Activated T-cell treated with anti-CD3 and anti-CD28 coated beads, Interleukin-2, amount 50 U/mL, for 4 hours (primary cell): ENCODE measurements at regions not wholly inside any gene's neighbourhood (a gene's known extent, or its start where the extent isn't known, plus 50 kb on each side); places are given as distances from the start of the nearest gene placed in this dataset.

Experiments used
- ATAC-seq, 2 donors: fragments of 200-7000 bp; cut with Tn5 transposase; one replicate each; pipeline ENCODE4 v1.10.0; 2021
- DNase-seq: peaks from one replicate; pipeline ENCODE4 v3.0.0-alpha.2; 2020
- H3K27me3 Mint-ChIP-seq: one replicate; pipeline ENCODE4 v1.8.0; 2021; ENCODE audit warnings: low read depth, mixed read lengths
- H3K36me3 Mint-ChIP-seq: one replicate; pipeline ENCODE4 v1.8.0; 2022; ENCODE audit warnings: mixed read lengths; ENCODE audit not compliant: insufficient read depth
- H3K4me1 Mint-ChIP-seq: one replicate; pipeline ENCODE4 v1.8.0; 2021; ENCODE audit warnings: low read depth, mixed read lengths
- H3K4me3 Mint-ChIP-seq: one replicate; pipeline ENCODE4 v1.8.0; 2021; ENCODE audit warnings: mild to moderate bottlenecking, moderate library complexity, mixed read lengths
- H3K9me3 Mint-ChIP-seq: one replicate; pipeline ENCODE4 v1.8.0; 2021; ENCODE audit warnings: mixed read lengths

DNA sequence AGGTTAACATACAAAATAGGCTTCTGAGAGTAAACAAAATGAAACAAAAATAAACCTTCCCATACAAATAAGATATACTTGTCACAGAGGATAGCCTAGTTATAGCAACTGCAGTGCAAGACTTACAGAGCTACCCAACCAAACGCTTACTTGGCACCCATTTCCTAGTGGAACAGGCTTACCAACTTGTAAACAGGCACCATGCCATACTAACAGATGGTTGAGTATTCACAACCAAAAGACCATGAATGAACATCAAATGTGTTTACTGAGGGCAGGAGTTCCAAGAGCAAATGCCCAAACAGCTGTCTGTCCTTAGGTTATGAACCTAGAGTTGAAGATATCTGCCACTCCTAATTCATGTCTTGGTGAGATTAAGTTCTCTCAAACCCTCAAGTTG lies 2629.2 kb downstream of the PCDH7 start:
- DNase-seq: no peak
- no peaks in the 10 kb centered on the region for H3K4me1 Mint-ChIP-seq
- H3K9me3 Mint-ChIP-seq: peaks cover 5% of the 10 kb centered on the region
- ATAC-seq: no peak
- no peaks in the 10 kb centered on the region for H3K36me3 Mint-ChIP-seq
- H3K27me3 Mint-ChIP-seq: no peaks in the 10 kb centered on the region
- no peak overlapping the region for H3K4me3 Mint-ChIP-seq

DNA sequence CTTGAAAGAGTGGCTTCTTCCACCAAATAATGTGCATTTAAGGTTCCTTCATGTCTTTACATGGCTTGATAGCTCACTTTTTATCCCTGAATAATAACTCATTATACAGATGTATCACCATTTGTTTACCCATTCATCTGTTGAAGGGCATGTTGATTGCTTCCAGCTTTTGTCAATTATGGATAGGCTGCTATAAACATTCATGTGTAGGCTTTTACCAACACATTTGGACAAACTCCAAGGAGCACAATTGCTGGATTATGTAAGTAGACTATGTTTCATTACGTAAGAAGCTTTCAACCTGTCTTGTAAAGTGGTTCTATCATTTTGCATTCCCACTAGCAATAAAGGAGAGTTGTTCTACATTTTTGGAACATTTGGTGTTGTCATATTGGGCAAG lies 2637.0 kb downstream of the PCDH7 start:
- no peaks in the 10 kb centered on the region for H3K36me3 Mint-ChIP-seq
- H3K9me3 Mint-ChIP-seq: peaks cover 11% of the 10 kb centered on the region
- DNase-seq (no peak), ATAC-seq (no peak)
- no peaks in the 10 kb centered on the region for H3K27me3 Mint-ChIP-seq
- H3K4me3 Mint-ChIP-seq: no peak overlapping the region
- no peaks in the 10 kb centered on the region for H3K4me1 Mint-ChIP-seq

DNA sequence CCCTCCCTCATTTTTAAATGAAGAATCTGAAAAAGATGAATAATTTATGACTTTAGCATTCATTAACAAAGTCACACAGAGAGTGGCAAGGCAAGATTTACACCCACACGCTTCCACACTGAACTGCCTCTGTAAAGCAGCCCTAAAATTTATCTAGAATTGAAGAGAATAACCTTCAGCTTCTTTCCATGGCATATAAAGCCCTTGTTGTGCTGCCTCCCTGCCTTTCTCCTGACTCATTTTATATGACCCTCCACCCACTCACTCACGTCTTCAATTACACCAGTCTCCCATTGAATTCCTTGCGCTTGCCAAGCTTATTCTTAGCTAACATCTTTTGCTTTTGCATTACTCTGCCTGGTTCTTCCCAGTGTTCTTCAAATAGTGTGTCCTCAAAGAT lies 2649.3 kb downstream of the PCDH7 start:
- ATAC-seq (no peak), DNase-seq (no peak)
- H3K9me3 Mint-ChIP-seq: peaks cover 28% of the 10 kb centered on the region
- H3K4me3 Mint-ChIP-seq: no peak overlapping the region
- H3K36me3 Mint-ChIP-seq: no peaks in the 10 kb centered on the region
- no peaks in the 10 kb centered on the region for H3K4me1 Mint-ChIP-seq
- no peaks in the 10 kb centered on the region for H3K27me3 Mint-ChIP-seq

DNA sequence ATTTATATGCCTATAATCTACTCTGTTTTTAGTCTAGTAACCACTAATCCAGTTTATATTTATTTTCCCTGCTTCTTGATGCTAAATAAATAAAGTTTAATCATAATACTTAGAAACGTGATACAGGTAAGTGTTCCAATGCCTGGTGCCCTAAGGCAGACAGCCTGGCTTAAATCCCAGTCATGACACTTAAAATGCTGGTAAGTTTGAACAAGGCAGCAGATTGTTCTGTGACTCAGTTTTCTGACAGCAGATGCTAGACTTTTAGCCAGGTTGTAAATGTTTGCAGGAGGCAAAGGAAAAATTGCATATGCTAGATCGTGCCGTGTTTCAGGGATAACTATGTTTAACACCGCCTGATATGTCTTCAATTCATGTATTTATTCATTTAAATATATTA lies 2661.6 kb downstream of the PCDH7 start:
- H3K36me3 Mint-ChIP-seq: no peaks in the 10 kb centered on the region
- H3K27me3 Mint-ChIP-seq: no peaks in the 10 kb centered on the region
- H3K4me1 Mint-ChIP-seq: no peaks in the 10 kb centered on the region
- no peak overlapping the region for H3K4me3 Mint-ChIP-seq
- DNase-seq (no peak), ATAC-seq (no peak)
- peaks cover 30% of the 10 kb centered on the region for H3K9me3 Mint-ChIP-seq

DNA sequence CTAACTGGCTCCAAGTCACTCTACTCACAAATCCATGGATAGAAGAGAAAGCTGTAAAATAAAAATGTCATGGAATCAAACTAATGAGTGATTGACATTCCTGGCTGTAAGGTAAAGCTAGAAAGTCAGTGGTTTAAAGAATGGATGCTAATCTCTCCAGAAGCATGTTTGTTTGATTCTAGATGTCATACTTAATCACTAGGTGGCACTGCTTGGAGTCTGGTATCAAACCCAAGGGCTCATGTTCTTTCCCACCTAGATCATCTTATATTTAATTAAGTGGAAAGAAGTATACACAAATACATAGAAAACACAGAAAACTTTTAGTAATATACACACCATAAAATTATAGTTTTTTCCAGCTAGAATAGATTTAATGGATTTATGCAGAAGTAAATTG lies 2666.6 kb downstream of the PCDH7 start:
- no peaks in the 10 kb centered on the region for H3K4me1 Mint-ChIP-seq
- no peaks in the 10 kb centered on the region for H3K27me3 Mint-ChIP-seq
- H3K36me3 Mint-ChIP-seq: no peaks in the 10 kb centered on the region
- DNase-seq (no peak), ATAC-seq (no peak)
- peaks cover 27% of the 10 kb centered on the region for H3K9me3 Mint-ChIP-seq
- H3K4me3 Mint-ChIP-seq: no peak overlapping the region

DNA sequence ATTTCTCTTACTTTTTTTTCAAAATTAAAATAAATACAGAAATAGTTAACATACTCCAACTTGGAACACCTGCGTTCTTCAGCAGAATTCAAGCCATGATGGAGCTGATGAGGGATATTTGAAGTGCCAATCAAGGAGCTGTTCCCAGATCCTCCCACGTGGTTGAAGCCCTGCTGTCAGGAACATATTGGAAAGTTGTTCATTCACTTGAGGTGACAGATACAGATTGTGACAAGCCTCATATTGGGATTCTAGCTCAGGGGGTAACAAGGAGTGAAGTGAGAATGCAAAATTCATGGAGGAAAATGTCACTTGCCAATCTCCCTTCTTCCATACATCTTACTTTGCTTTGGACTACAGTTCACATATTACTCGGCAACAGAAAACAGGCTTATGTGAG lies 2670.8 kb downstream of the PCDH7 start:
- DNase-seq (no peak), ATAC-seq (no peak)
- H3K4me3 Mint-ChIP-seq: no peak overlapping the region
- no peaks in the 10 kb centered on the region for H3K27me3 Mint-ChIP-seq
- H3K4me1 Mint-ChIP-seq: no peaks in the 10 kb centered on the region
- H3K9me3 Mint-ChIP-seq: peaks cover 7% of the 10 kb centered on the region
- H3K36me3 Mint-ChIP-seq: no peaks in the 10 kb centered on the region

DNA sequence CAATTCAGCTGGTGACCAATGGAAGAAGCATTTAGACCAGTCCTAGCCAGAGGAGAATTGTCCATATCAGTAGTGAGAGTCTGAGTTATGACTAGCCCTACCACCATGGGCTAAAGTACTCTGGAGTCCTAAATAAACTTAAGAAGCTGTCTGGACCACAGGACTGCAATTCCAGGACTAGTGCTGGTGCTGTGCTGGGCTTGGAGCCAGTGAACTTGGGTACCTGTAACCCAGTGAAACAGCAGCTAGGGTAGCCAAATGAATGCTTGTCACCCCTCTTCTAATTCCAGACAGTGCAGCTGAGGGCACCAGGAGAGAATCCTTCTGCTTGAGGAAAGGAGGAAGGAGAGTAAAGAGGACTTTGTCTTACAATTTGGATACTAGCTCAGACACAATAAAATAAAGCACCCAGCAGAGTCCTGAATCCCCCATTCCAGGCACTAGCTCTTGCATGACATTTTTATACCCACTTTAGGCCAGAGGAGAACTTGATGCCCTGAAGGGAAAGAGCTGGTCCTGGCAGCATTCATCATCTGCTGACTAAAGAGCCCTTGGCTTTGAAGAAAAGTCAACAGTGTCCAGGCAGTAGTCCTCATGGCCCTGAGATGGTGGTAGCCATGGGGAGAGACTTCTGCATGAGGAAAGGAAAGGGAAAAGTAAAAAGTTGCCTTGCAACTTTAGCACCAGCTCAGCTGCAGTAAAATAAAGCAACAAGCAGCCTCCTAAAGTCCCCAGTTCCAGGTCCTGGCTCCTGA lies 2675.7 kb downstream of the PCDH7 start:
- no peak for DNase-seq
- Mint-ChIP-seq H3K4me1 (no peaks in the 10 kb centered on the region), H3K27me3 (no peaks in the 10 kb centered on the region), H3K9me3 (peaks cover 16% of the 10 kb centered on the region), H3K4me3 (no peak overlapping the region), H3K36me3 (no peaks in the 10 kb centered on the region)
- ATAC-seq: no peak

DNA sequence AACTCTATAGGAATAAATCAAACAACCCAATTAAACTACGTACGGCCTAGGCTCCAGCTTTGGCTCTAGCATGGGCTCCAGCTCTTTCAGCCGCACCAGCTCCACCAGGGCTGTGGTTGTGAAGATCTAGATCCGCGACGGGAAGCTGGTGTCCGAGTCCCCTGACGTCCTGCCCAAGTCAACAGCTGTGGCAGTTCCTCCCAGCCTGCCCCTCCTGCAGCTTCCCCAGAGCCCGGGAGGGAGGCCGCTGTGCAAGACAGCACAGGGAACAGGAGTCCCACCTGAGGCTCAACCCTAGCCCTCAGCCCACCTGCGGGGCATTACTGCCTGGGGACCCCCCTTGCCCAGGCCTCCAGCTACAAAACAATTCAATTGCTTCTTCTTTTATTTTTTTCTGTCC lies 2680.3 kb downstream of the PCDH7 start:
- Mint-ChIP-seq H3K4me1 (no peaks in the 10 kb centered on the region), H3K4me3 (no peak overlapping the region), H3K27me3 (no peaks in the 10 kb centered on the region), H3K9me3 (peaks cover 25% of the 10 kb centered on the region), H3K36me3 (no peaks in the 10 kb centered on the region)
- ATAC-seq (no peak), DNase-seq (no peak)

DNA sequence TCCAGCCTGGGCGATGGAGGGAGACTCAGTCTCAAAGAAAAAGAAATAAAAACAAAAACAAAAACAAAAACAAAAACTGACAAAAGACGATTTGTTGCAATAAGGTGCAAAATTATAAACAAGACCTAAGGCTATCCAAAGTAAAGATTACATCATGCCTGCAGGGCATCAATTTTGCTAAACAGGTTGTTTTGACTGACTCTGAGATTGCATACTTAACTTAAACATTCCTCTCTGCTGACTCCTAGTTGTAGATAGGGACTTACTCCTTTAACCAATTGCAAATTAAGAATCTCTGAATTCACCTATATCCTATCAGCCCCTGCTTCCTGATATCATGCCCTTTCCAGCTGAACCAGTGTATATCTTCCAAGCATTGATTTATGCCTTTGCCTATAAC lies 2687.3 kb downstream of the PCDH7 start:
- Mint-ChIP-seq H3K36me3 (no peaks in the 10 kb centered on the region), H3K9me3 (peaks cover 26% of the 10 kb centered on the region), H3K4me3 (no peak overlapping the region), H3K27me3 (no peaks in the 10 kb centered on the region), H3K4me1 (no peaks in the 10 kb centered on the region)
- ATAC-seq (no peak), DNase-seq (no peak)

DNA sequence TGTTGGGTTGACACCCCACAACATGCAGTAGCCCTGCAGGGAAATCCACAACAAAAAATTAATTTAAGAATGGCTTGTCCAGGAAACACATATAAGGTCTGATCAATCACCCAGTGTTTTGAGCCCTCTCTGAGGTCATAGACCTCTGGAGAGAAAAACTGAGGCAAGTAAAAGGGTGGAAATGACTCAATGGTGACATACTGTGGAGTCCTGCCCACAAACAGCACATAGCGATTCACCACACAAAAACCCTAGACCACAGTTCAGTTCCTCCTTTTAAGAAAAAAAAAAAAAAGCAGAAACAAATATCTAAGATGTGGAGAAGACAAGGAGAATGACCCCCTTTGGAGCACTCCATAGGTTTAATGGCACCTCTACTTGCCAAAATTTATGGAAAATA lies 2691.0 kb downstream of the PCDH7 start:
- Mint-ChIP-seq H3K4me3 (no peak overlapping the region), H3K9me3 (peaks cover 20% of the 10 kb centered on the region), H3K4me1 (no peaks in the 10 kb centered on the region), H3K36me3 (no peaks in the 10 kb centered on the region), H3K27me3 (no peaks in the 10 kb centered on the region)
- DNase-seq (no peak), ATAC-seq (no peak)

DNA sequence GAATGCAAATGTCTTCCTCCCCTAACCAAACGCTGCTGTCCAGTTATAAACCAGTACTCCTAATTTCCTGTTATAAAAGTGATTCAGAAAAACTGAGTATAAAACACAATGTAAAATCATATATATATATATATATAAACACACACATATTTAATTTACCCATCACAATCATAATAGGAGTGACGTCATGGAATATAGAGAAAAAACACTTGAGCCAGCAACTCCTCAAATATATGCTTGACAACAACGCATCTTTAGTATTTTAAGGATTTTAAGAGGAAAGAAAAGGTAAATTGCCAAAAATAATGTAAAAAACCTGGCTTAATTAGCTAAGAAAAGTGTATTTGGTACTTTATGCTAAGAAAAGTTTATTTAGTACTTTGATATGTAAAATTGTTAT lies 2701.7 kb downstream of the PCDH7 start:
- no peak for DNase-seq
- ATAC-seq: no peak
- Mint-ChIP-seq H3K36me3 (no peaks in the 10 kb centered on the region), H3K9me3 (peaks cover 9% of the 10 kb centered on the region), H3K27me3 (no peaks in the 10 kb centered on the region), H3K4me3 (no peak overlapping the region), H3K4me1 (no peaks in the 10 kb centered on the region)

DNA sequence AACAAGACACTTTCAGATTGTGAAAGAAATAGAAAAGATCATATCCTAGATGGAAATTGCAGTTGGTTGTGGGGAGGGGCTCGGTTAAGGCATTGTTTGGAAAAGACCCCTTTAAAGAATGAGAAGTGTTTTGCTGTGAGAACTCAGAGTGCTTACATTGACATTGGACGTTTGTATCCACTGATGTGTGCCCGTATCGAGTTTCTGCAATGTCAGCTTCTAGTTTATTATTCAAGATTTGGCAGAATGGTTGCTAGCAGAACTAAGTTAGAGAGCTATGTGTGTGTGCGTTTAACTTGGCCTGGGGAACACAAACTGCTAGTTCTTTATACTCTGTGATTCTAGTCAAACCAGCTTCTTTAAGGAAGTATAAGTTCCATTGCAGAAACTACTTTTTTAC lies 2702.5 kb downstream of the PCDH7 start:
- no peaks in the 10 kb centered on the region for H3K27me3 Mint-ChIP-seq
- H3K4me3 Mint-ChIP-seq: no peak overlapping the region
- DNase-seq: no peak
- H3K36me3 Mint-ChIP-seq: no peaks in the 10 kb centered on the region
- H3K9me3 Mint-ChIP-seq: peaks cover 8% of the 10 kb centered on the region
- H3K4me1 Mint-ChIP-seq: no peaks in the 10 kb centered on the region
- no peak for ATAC-seq

DNA sequence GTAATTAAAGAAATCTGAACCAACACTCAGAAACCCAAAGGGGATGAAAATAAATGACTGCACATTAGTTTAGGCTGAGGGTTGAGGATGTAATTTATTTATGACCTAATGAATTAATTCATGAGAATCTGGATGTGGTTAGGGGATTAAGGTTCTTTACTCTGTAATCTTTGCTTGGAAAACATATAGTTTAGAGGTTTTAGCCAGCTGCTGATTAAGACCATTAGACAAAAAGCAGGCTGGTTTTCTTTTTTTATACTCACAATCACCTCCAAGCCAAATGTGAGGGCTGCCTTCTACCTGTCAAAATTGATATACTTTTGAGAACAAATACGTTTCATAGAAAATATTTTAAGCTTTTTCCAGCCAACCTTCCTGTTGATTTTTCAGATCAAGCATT lies 2705.8 kb downstream of the PCDH7 start:
- Mint-ChIP-seq H3K9me3 (peaks cover 14% of the 10 kb centered on the region), H3K36me3 (no peaks in the 10 kb centered on the region), H3K27me3 (no peaks in the 10 kb centered on the region), H3K4me3 (no peak overlapping the region), H3K4me1 (no peaks in the 10 kb centered on the region)
- no peak for ATAC-seq
- DNase-seq: no peak

DNA sequence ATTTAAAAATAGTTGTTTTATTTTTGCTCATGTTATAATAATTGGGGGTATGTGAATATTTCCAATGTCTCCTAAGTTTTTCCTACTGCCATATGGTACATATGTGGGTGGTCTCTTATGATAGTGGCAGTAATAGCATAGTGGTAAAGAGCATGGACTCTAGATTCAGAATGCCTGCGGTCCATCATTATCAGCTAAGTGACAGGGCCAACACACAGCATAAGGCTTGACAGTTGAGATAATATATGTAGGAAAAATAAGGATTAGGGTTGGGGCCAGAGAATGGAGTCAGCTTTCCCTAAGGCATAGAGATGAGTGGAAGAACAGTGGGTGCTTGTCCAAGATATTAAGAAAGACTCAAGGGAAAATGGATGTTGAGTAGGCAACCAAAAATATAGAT lies 2707.5 kb downstream of the PCDH7 start:
- peaks cover 14% of the 10 kb centered on the region for H3K9me3 Mint-ChIP-seq

DNA sequence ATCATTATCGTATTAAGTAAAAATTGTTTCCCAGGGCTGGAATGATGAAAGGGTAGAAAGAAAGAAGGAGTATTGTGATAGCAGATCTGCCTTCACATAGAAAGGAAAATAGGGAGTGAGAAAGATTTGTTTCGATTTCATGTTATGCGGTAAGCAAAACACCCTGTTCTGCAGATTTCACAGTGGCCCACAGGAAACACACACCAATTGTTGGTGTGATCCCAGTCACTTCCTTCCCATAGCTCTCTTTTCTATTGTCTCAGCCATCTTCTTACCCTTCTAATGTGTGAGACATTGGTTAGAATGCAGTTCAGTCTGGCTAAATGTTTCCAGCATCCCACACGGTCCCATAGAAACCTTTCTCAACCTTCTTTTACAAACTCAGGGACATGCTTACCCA lies 2709.8 kb downstream of the PCDH7 start:
- no peak for DNase-seq
- no peak for ATAC-seq
- H3K4me3 Mint-ChIP-seq: no peak overlapping the region
- H3K4me1 Mint-ChIP-seq: no peaks in the 10 kb centered on the region
- H3K27me3 Mint-ChIP-seq: no peaks in the 10 kb centered on the region
- no peaks in the 10 kb centered on the region for H3K36me3 Mint-ChIP-seq
- peaks cover 10% of the 10 kb centered on the region for H3K9me3 Mint-ChIP-seq

More for the DNA sequence above, 2707.5 kb downstream of the PCDH7 start:
- Mint-ChIP-seq H3K4me3 (no peak overlapping the region), H3K4me1 (no peaks in the 10 kb centered on the region), H3K27me3 (no peaks in the 10 kb centered on the region), H3K36me3 (no peaks in the 10 kb centered on the region)
- no peak for DNase-seq
- no peak for ATAC-seq

DNA sequence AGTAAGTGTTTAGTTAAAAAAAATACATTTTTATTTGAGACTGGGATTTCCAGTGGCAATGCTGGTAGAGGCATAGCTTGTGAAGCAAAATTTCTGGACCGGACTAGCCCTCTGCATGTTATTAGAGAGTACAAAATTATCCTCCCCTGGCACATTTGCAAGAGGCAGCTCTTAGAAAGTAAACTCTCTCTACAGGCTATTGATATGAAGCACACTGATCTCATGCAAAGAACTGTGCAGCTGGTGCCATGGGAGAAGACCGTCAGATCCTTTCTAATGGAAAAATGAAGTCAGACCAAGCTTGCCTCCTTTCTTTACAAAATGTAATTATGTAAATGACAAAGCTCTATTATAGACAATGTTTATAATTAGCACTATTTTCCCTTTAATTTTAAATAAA lies 2717.2 kb downstream of the PCDH7 start:
- Mint-ChIP-seq H3K9me3 (peaks cover 5% of the 10 kb centered on the region), H3K4me1 (no peaks in the 10 kb centered on the region), H3K36me3 (no peaks in the 10 kb centered on the region), H3K4me3 (no peak overlapping the region), H3K27me3 (no peaks in the 10 kb centered on the region)
- no peak for ATAC-seq
- DNase-seq: no peak
